ENCODE measurements at regions not wholly inside any gene's neighbourhood (a gene's known extent, or its start where the extent isn't known, plus 50 kb on each side); places are given as distances from the start of the nearest gene placed in this dataset.
"Not testable (repeated sequence)": the region's sequence is repeated elsewhere in the genome, so short reads cannot be mapped to it uniquely, and the experiment has no call there.

- intact Hi-C loops (cut with DNase I): no loop called here
- Histone ChIP-seq H3K4me1 (no peaks in the 10 kb centered on the region), H3K9me3 (no peaks in the 10 kb centered on the region), H3K36me3 (ENCODE audit: insufficient read depth in 1 of 2, low read depth in 1 of 2) (no peaks in the 10 kb centered on the region), H3K27me3 (ENCODE audit: insufficient read depth in 3 of 3, low read length in 2 of 3) (no peaks in the 10 kb centered on the region), H3K27ac (no peak overlapping the region), H3K4me3 (no peak overlapping the region)
- DNase-seq (no peak), ATAC-seq (no peak)
- WGBS, 3 donors: 10 to 38% (median 36%) methylated on average over 1 of the region's 1 CpG
- TF ChIP-seq CTCF (IDR thresholded peaks at IDR 0.05): no peak
Measured at GRCh38 chr18:1505856-1506255, 601.2 kb downstream of the ADCYAP1 start.

DNA sequence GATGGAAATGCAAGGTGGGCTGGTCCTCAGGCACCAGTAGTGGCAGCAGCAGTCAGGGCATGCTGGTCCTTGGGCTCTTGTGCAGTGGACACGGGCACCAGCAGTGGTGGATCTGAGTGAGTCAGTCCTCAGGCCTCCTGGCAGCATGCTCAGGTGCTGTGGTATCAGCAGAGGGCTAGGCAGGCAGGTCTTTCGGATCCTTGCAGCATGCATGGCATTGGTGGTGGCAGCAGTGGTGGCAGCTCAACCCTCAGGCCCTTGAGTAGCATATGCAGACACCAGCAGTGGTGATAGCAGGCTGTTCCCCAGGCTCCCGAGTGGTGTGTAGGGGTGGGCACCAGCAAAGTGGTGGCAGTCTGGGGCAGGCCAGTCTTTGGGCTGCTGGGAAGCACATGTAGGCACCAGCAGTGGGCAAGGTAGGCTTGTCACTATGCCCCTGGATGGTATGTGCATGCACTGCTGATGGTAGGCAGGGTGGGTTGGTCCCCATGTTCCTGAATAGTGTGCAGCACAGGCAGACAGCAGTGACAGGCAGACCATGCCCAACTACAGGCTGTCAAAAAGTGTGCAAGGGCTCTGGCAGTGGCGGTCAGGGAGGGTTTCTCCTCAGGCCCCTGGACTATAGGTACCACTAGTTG, 606.0 kb downstream of the ADCYAP1 start:
- Histone ChIP-seq H3K9me3 (no peaks in the 10 kb centered on the region), H3K27me3 (ENCODE audit: insufficient read depth in 3 of 3, low read length in 2 of 3) (no peaks in the 10 kb centered on the region), H3K4me3 (no peak overlapping the region), H3K36me3 (ENCODE audit: insufficient read depth in 1 of 2, low read depth in 1 of 2) (no peaks in the 10 kb centered on the region), H3K27ac (no peak overlapping the region), H3K4me1 (no peaks in the 10 kb centered on the region)
- no peak for ATAC-seq
- intact Hi-C loops (cut with DNase I): no loop called here
- whole genome bisulfite sequencing, 3 donors: 81 to 90% (median 81%) methylated on average over 4 of the region's 4 CpGs
- peak in 1 of 2 donors; percentile 26 for DNase-seq
- no peak for TF ChIP-seq CTCF (IDR thresholded peaks at IDR 0.05)

DNA sequence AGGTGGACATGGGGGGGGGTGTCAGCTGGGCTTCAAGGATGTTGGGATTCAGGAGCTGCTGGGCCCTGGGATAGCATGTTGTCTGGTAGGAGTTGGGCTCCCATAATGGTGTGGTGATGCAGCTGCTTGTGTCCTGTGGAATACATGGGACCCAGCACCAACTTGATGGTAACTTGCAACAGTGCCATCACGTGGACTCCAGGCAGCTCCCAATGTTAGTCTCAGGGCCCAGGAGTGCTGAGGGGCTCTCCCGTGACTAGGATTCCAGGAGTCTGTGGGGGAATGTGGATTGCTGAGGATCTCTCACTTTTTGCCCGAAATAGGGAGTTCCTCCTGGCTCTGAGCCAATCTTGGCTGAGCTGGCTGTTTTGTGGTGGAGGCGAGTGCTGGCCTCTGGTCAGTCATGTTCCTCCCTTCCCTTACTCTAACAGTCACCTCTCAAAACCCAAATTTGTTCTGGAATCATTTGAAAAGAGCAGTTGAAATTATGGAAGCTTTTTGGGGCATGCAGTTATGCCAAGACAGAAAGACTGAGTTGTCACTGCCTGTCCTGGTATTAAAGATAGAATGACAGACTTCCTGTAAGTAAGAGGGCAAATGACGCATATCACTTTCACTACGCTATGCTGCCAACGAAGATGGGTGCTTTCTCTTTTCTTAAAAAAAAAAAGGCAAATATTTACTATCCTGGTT, 607.1 kb downstream of the ADCYAP1 start:
- Histone ChIP-seq H3K9me3 (no peaks in the 10 kb centered on the region), H3K36me3 (ENCODE audit: insufficient read depth in 1 of 2, low read depth in 1 of 2) (no peaks in the 10 kb centered on the region), H3K27me3 (ENCODE audit: insufficient read depth in 3 of 3, low read length in 2 of 3) (no peaks in the 10 kb centered on the region), H3K4me3 (no peak overlapping the region), H3K27ac (no peak overlapping the region), H3K4me1 (no peaks in the 10 kb centered on the region)
- no peak for TF ChIP-seq CTCF (IDR thresholded peaks at IDR 0.05)
- DNase-seq (peak in 1 of 2 donors; percentile 19), ATAC-seq (no peak)
- intact Hi-C loops (cut with DNase I): no loop called here
- 59 to 67% (median 59%) methylated on average over 7 of the region's 7 CpGs for WGBS, 3 donors

GRCh38 chr18:1513519-1513918, 608.8 kb downstream of the ADCYAP1 start:
- intact Hi-C loops (cut with DNase I): no loop called here
- H3K27me3 ChIP-seq (ENCODE audit: insufficient read depth in 3 of 3, low read length in 2 of 3): no peaks in the 10 kb centered on the region
- H3K9me3 ChIP-seq: no peaks in the 10 kb centered on the region
- WGBS, 3 donors: 41 to 45% (median 44%) methylated on average over 1 of the region's 1 CpG
- ATAC-seq: no peak
- no peak overlapping the region for H3K27ac ChIP-seq
- no peak for DNase-seq
- TF ChIP-seq CTCF (IDR thresholded peaks at IDR 0.05): no peak
- H3K4me3 ChIP-seq: no peak overlapping the region
- H3K36me3 ChIP-seq (ENCODE audit: insufficient read depth in 1 of 2, low read depth in 1 of 2): no peaks in the 10 kb centered on the region
- H3K4me1 ChIP-seq: no peaks in the 10 kb centered on the region

DNA sequence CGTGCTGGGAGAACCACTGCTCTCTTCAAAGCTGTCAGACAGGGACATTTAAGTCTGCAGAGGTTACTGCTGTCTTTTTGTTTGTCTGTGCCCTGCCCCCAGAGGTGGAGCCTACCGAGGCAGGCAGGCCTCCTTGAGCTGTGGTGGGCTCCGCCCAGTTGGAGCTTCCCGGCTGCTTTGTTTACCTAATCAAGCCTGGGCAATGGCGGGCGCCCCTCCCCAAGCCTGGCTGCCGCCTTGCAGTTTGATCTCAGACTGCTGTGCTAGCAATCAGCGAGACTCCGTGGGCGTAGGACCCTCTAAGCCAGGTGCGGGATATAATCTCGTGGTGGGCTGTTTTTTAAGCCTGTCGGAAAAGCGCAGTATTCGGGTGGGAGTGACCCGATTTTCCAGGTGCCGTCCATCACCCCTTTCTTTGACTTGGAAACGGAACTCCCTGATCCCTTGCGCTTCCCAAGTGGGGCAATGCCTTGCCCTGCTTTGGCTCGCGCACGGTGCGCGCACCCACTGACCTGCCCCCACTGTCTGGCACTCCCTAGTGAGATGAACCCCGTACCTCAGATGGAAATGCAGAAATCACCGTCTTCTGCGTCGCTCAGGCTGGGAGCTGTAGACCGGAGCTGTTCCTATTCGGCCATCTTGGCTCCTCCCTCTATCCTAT, 617.0 kb downstream of the ADCYAP1 start:
- 86 to 94% (median 87%) methylated on average over 18 to 30 of the region's 30 CpGs for WGBS, 3 donors

More for the DNA sequence above, 617.0 kb downstream of the ADCYAP1 start:
- H3K36me3 ChIP-seq (ENCODE audit: insufficient read depth in 1 of 2, low read depth in 1 of 2); H3K9me3 ChIP-seq; H3K27ac ChIP-seq; H3K27me3 ChIP-seq (ENCODE audit: insufficient read depth in 3 of 3, low read length in 2 of 3); H3K4me3 ChIP-seq; DNase-seq; H3K4me1 ChIP-seq; intact Hi-C loops (cut with DNase I); ATAC-seq: not testable (repeated sequence)
